ENCODE measurements at regions not wholly inside any gene's neighbourhood (a gene's known extent, or its start where the extent isn't known, plus 50 kb on each side); places are given as distances from the start of the nearest gene placed in this dataset.

GRCh38 chr2:41940745-41941063, 107.1 kb upstream of the PKDCC start:
- no peak for TF ChIP-seq CTCF (IDR thresholded peaks at IDR 0.05)
- TF ChIP-seq POLR2A (IDR thresholded peaks at IDR 0.05), result no peak

Measured in esophagus squamous epithelium (tissue), 4 donors.